ENCODE measurements at regions not wholly inside any gene's neighbourhood (a gene's known extent, or its start where the extent isn't known, plus 50 kb on each side); places are given as distances from the start of the nearest gene placed in this dataset.

DNA sequence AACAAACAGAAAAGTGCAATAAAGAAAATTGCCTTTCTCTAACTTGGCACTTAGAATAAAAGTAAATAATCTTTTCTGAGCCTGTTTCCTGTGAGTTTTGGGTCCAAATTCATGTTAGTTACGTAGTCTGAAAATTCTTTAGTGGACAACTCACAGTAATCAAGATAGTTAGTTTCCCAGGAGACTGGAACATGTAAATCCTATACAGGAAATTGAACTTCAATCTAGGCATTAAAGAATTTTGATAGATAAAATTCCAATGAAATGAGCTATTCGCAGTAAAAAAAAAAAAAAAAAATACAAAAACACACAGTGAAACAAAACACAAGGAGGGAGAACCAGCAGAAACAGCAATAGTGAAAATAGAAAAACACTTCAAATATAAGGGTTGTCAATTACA is 83.8 kb upstream of the REG3G start:
- no peak for TF ChIP-seq EZH2 (IDR thresholded peaks at IDR 0.05; ENCODE audit: low read length, missing control alignments)
- TF ChIP-seq, protein P1, sequence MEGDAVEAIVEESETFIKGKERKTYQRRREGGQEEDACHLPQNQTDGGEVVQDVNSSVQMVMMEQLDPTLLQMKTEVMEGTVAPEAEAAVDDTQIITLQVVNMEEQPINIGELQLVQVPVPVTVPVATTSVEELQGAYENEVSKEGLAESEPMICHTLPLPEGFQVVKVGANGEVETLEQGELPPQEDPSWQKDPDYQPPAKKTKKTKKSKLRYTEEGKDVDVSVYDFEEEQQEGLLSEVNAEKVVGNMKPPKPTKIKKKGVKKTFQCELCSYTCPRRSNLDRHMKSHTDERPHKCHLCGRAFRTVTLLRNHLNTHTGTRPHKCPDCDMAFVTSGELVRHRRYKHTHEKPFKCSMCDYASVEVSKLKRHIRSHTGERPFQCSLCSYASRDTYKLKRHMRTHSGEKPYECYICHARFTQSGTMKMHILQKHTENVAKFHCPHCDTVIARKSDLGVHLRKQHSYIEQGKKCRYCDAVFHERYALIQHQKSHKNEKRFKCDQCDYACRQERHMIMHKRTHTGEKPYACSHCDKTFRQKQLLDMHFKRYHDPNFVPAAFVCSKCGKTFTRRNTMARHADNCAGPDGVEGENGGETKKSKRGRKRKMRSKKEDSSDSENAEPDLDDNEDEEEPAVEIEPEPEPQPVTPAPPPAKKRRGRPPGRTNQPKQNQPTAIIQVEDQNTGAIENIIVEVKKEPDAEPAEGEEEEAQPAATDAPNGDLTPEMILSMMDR (conservative IDR thresholded peaks at IDR 0.05 in 1 of 2, IDR thresholded peaks at IDR 0.05 in 1 of 2; ENCODE audit: low read depth in 1 of 2, low read length in 2 of 2), result no peak
